IMR-90 (cell line): ENCODE measurements at regions not wholly inside any gene's neighbourhood (a gene's known extent, or its start where the extent isn't known, plus 50 kb on each side); places are given as distances from the start of the nearest gene placed in this dataset.
A peak's percentile ranks its signal among the peaks of the same experiment; 100 is the strongest.

Experiments
- ATAC-seq: fragments of 200-7000 bp; cut with Tn5 transposase; 2 replicates; pipeline ENCODE4 v1.9.1; 2020; ENCODE audit warnings: low read depth, mild to moderate bottlenecking, moderate library complexity
- BruUV-seq: library from RNA; stranded (reverse); fragments of 400-500 nt; replicated peaks from 2 replicates; lab custom pipeline; 2021; lab: Mats Ljungman, UMichigan
- CTCF ChIA-PET: fragments of 300-600 bp; formaldehyde crosslinking; extraction: SDS; loops from one replicate; lab custom pipeline; 2021; ENCODE audit warnings: antibody characterized with exemption; lab: Yijun Ruan, JAX
- POLR2A ChIA-PET: fragments of 300-600 bp; sonication (Branson Sonifier 250); formaldehyde crosslinking; loops from one replicate; lab custom pipeline; 2022; ENCODE audit warnings: antibody characterized with exemption; ENCODE audit not compliant: unreplicated experiment; lab: Charles Lee
- DNase-seq: peaks from one replicate; pipeline ENCODE4 v3.0.0; 2013
- H2AFZ ChIP-seq: replicated peaks from 2 replicates; pipeline ENCODE3; 2013; ENCODE audit warnings: low read length, mild to moderate bottlenecking; ENCODE audit not compliant: poor library complexity
- H2AK5ac ChIP-seq: 2 replicates; pipeline ENCODE4 v1.6.1; 2013; ENCODE audit warnings: low read depth, low read length, inconsistent platforms
- H2AK9ac ChIP-seq: replicated peaks from 2 replicates; pipeline ENCODE3; 2013; ENCODE audit warnings: mild to moderate bottlenecking, low read depth, low read length, moderate library complexity; ENCODE audit not compliant: poor library complexity
- H2BK120ac ChIP-seq: 2 replicates; pipeline ENCODE4 v1.6.1; 2013; ENCODE audit warnings: low read depth, low read length, inconsistent platforms
- H2BK15ac ChIP-seq: 3 replicates; pipeline ENCODE4 v1.6.1; 2013; ENCODE audit warnings: low read depth, low read length, inconsistent platforms
- H2BK20ac ChIP-seq: 2 replicates; pipeline ENCODE4 v1.6.1; 2013; ENCODE audit warnings: low read depth, mild to moderate bottlenecking, inconsistent platforms, low read length, moderate library complexity
- H2BK5ac ChIP-seq: 2 replicates; pipeline ENCODE4 v1.6.1; 2013; ENCODE audit warnings: mild to moderate bottlenecking, low read depth, low read length, inconsistent platforms; ENCODE audit not compliant: poor library complexity, severe bottlenecking
- H3K14ac ChIP-seq: replicated peaks from 2 replicates; pipeline ENCODE4 v1.6.1; 2013; ENCODE audit warnings: low read depth, low read length, inconsistent platforms
- H3K18ac ChIP-seq: 2 replicates; pipeline ENCODE4 v1.6.1; 2013; ENCODE audit warnings: low read depth, low read length, control low read depth
- H3K23ac ChIP-seq: 2 replicates; pipeline ENCODE4 v1.6.1; 2013; ENCODE audit warnings: low read depth, low read length, inconsistent platforms
- H3K27ac ChIP-seq: 2 replicates; pipeline ENCODE4 v1.5.1; 2013; ENCODE audit warnings: mild to moderate bottlenecking, control low read depth, low read length; ENCODE audit not compliant: insufficient read depth
- H3K27me3 ChIP-seq: 2 replicates; pipeline ENCODE4 v1.6.1; 2013; ENCODE audit warnings: low read length; ENCODE audit not compliant: control insufficient read depth, insufficient read depth
- H3K36me3 ChIP-seq: 2 replicates; pipeline ENCODE4 v1.6.1; 2013; ENCODE audit warnings: low read length, mixed read lengths; ENCODE audit not compliant: control insufficient read depth, insufficient read depth
- H3K4ac ChIP-seq: 2 replicates; pipeline ENCODE4 v1.6.1; 2013; ENCODE audit warnings: low read depth, low read length, inconsistent platforms
- H3K4me1 ChIP-seq: 2 replicates; pipeline ENCODE4 v1.6.1; 2013; ENCODE audit warnings: low read length, mixed read lengths; ENCODE audit not compliant: control insufficient read depth, insufficient read depth
- H3K4me2 ChIP-seq: 2 replicates; pipeline ENCODE4 v1.6.1; 2013; ENCODE audit warnings: low read depth, mild to moderate bottlenecking, control low read depth, low read length, moderate library complexity
- H3K4me3 ChIP-seq: 2 replicates; pipeline ENCODE4 v1.5.1; 2013; ENCODE audit warnings: low read depth, mild to moderate bottlenecking, control low read depth, low read length, moderate library complexity; ENCODE audit not compliant: insufficient read depth
- H3K56ac ChIP-seq: 2 replicates; pipeline ENCODE4 v1.6.1; 2013; ENCODE audit warnings: low read length, inconsistent platforms; ENCODE audit not compliant: insufficient read depth; ENCODE audit errors: extremely low read depth
- H3K79me1 ChIP-seq, 2 experiments: 2 replicates each; pipeline ENCODE4 v1.6.1; 2013; ENCODE audit warnings: low read length in 2 of 2, inconsistent platforms in 1 of 2, low read depth in 1 of 2
- H3K9ac ChIP-seq: 2 replicates; pipeline ENCODE4 v1.6.1; 2013; ENCODE audit warnings: low read depth, low read length, control low read depth
- H3K9me1 ChIP-seq: 2 replicates; pipeline ENCODE4 v1.6.1; 2013; ENCODE audit warnings: low read length, inconsistent platforms; ENCODE audit not compliant: insufficient read depth
- H3K9me3 ChIP-seq: 2 replicates; pipeline ENCODE4 v1.6.1; 2013; ENCODE audit warnings: low read length; ENCODE audit not compliant: control insufficient read depth, insufficient read depth
- H4K20me1 ChIP-seq: 2 replicates; pipeline ENCODE4 v1.6.1; 2013; ENCODE audit warnings: low read length, inconsistent platforms; ENCODE audit not compliant: insufficient read depth
- H4K5ac ChIP-seq: 2 replicates; pipeline ENCODE4 v1.6.1; 2013; ENCODE audit warnings: mild to moderate bottlenecking, low read depth, low read length, control low read depth
- H4K8ac ChIP-seq, 2 experiments: 2 replicates each; pipeline ENCODE4 v1.6.1; 2013; ENCODE audit warnings: low read depth in 2 of 2, low read length in 2 of 2, control low read depth in 1 of 2, inconsistent platforms in 1 of 2
- H4K91ac ChIP-seq: 2 replicates; pipeline ENCODE4 v1.6.1; 2013; ENCODE audit warnings: low read depth, low read length, inconsistent platforms; ENCODE audit not compliant: insufficient read depth
- BHLHE40 ChIP-seq: fragments of 150-350 bp; IDR thresholded peaks from 2 replicates; pipeline ENCODE4 v1.6.1; 2016; ENCODE audit warnings: mild to moderate bottlenecking, low read depth, low read length
- CEBPB ChIP-seq: IDR thresholded peaks from 2 replicates; pipeline ENCODE4 v1.6.1; 2012; ENCODE audit warnings: low read depth, low read length, improper control_type of control experiment
- CHD1 ChIP-seq: IDR thresholded peaks from 2 replicates; pipeline ENCODE4 v1.6.1; 2012; ENCODE audit warnings: low read depth, low read length, improper control_type of control experiment
- FOS ChIP-seq: fragments of 150-350 bp; IDR thresholded peaks from 2 replicates; pipeline ENCODE4 v1.6.1; 2016; ENCODE audit warnings: low read depth, low read length
- MAFK ChIP-seq: IDR thresholded peaks from 2 replicates; pipeline ENCODE4 v1.6.1; 2012; ENCODE audit warnings: low read depth, low read length, improper control_type of control experiment
- MAZ ChIP-seq: IDR thresholded peaks from 2 replicates; pipeline ENCODE4 v1.6.1; 2012; ENCODE audit warnings: low read depth, mild to moderate bottlenecking, low read length, improper control_type of control experiment, moderate library complexity, borderline replicate concordance
- MXI1 ChIP-seq: IDR thresholded peaks from 2 replicates; pipeline ENCODE4 v1.6.1; 2012; ENCODE audit warnings: low read depth, mild to moderate bottlenecking, low read length, moderate library complexity, borderline replicate concordance
- NFE2L2 ChIP-seq: fragments of 150-350 bp; IDR thresholded peaks from 2 replicates; pipeline ENCODE4 v1.6.1; 2016; ENCODE audit warnings: low read depth, mild to moderate bottlenecking, low read length
- POLR2A ChIP-seq: IDR thresholded peaks from 2 replicates; pipeline ENCODE4 v1.6.1; 2012; ENCODE audit warnings: mild to moderate bottlenecking, low read depth, low read length
- RAD21 ChIP-seq: IDR thresholded peaks from 2 replicates; pipeline ENCODE4 v1.6.1; 2012; ENCODE audit warnings: low read length, improper control_type of control experiment
- RCOR1 ChIP-seq: IDR thresholded peaks from 2 replicates; pipeline ENCODE4 v1.6.1; 2012; ENCODE audit warnings: mild to moderate bottlenecking, low read length, improper control_type of control experiment; ENCODE audit not compliant: insufficient replicate concordance
- RFX5 ChIP-seq: IDR thresholded peaks from 2 replicates; pipeline ENCODE4 v1.8.0; 2012; ENCODE audit warnings: low read depth, mild to moderate bottlenecking, low read length, moderate library complexity
- SMC3 ChIP-seq: fragments of 150-350 bp; IDR thresholded peaks from 2 replicates; pipeline ENCODE4 v1.6.1; 2016; ENCODE audit warnings: low read depth, mild to moderate bottlenecking, antibody characterized with exemption, low read length, moderate library complexity
- whole genome bisulfite sequencing, 2 experiments: methylation state at CpG; one replicate each; pipeline versions ENCODE4 v1.1.5 to v1.1.7; 2013; ENCODE audit warnings: missing lambda C conversion rate in 2 of 2; ENCODE audit not compliant: insufficient read length in 1 of 2; ENCODE audit errors: extremely low coverage in 2 of 2; 5-methylcytosine and 5-hydroxymethylcytosine counted together
- dilution Hi-C: fragments of 300-500 bp; cut with HindIII; formaldehyde crosslinking; loops from one replicate; pipeline ENCODE4 v1.14.3; 2018; ENCODE audit warnings: low sequenced_read_pairs; ENCODE audit not compliant: unreplicated experiment
- in situ Hi-C: fragments of 300-500 bp; cut with MboI; formaldehyde crosslinking; loops from 3 replicates; pipeline ENCODE4 v1.14.3; 2019; ENCODE audit warnings: low sequenced_read_pairs, inconsistent platforms, mixed read lengths
- intact Hi-C: fragments of 100-400 bp; cut with micrococcal nuclease; formaldehyde crosslinking; loops from 2 replicates; pipeline ENCODE4 v1.10.0; 2022
- TF ChIP-seq, protein P1 (sequence below): fragments of 150-350 bp; IDR thresholded peaks from 2 replicates; pipeline ENCODE4 v1.6.1; 2017; ENCODE audit warnings: mild to moderate bottlenecking, antibody characterized with exemption, low read length, low read depth
- TF ChIP-seq, protein P2 (sequence below): fragments of 150-350 bp; IDR thresholded peaks from 2 replicates; pipeline ENCODE4 v1.6.1; 2016; ENCODE audit warnings: low read depth, mild to moderate bottlenecking, low read length, moderate library complexity, borderline replicate concordance

DNA sequence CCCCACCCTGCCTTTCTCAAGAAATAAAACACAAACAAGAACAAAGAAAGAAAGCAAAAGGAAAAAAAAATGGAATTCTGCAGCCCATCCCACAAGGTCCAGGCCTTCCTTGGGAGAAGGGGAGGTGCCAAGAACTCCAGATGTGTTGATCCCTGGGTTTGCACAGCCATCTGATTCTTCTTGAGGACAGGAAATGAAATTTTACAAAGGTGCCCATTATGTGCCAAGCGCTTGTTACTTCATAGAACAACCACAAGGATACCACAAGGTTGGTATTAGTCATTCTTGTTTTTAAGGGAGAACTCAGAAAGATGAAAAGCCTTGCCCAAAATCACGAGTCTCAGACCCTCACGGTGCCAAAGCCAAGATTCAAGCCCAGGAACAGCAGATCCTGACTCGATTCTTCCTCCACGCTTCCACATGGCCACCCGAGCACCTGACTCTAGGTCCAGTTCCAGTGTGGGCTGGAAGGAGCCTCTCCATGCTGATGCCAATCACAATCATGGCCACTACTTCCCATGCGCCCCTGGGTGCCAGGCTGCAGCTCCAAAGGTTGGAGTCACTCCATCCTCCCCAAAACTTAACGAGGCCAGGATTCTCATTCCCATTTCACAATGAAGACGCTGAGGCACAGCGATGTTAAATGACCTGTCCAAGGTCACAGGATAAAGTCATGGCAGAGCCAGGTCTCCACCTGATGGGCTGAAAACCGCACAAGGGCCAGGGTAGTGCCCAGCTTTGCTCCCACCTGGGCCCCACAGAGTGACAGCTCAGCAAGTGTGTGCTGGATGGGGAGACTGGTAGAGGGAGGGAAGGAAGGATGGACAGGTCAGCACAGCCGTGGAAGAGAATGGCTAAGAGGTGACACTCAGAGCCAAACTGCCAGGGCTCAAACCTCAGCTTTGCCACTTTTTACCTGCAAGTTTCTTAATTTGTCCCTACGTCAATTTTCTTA lies 66.7 kb upstream of the TOP1 start:
- no peak overlapping the region for H3K27ac ChIP-seq
- H2BK120ac ChIP-seq = no peak overlapping the region
- no peaks in the 10 kb centered on the region for H3K79me1 ChIP-seq
- no peak overlapping the region for H3K23ac ChIP-seq
- in situ Hi-C loops (loop anchor here (25.0 kb wide), 2 partner anchors 650 to 1100 kb away; partner anchors contain the start of gene CHD6), dilution Hi-C loops (no loop called here), intact Hi-C loops (loop anchor here (5.0 kb wide), 3 partner anchors 270 to 1850 kb away; no protein-coding TSS in a partner anchor)
- no peak overlapping the region for H2AFZ ChIP-seq
- H2BK15ac ChIP-seq = no peak overlapping the region
- H3K18ac ChIP-seq = no peak overlapping the region
- H4K91ac ChIP-seq = no peak overlapping the region
- H4K5ac ChIP-seq = no peak overlapping the region
- H2AK5ac ChIP-seq = no peak overlapping the region
- no peak overlapping the region for H3K4ac ChIP-seq
- H3K4me3 ChIP-seq = no peak overlapping the region
- no peaks in the 10 kb centered on the region for H3K9me3 ChIP-seq
- H3K36me3 ChIP-seq = no peaks in the 10 kb centered on the region
- H3K9ac ChIP-seq = no peak overlapping the region
- DNase-seq (peak; percentile 7), ATAC-seq (no peak)
- no TSS peak for BruUV-seq
- H4K8ac ChIP-seq = no peak overlapping the region
- ChIA-PET CTCF (interaction anchor here (0.6 to 1.7 kb wide), 6 partner anchors 9 to 220 kb away, joined by 3 to 5 read pairs (median 4); no protein-coding TSS in a partner anchor), POLR2A (no interaction called here)
- H3K9me1 ChIP-seq = no peaks in the 10 kb centered on the region; the same call in 1 of the 2 replicates
- WGBS, 2 experiments = 84% methylated on average over 8 of the region's 13 CpGs; no CpG with 5 or more reads in 1 of the 2 experiments
- no peak overlapping the region for H2BK5ac ChIP-seq
- no peak overlapping the region for H3K14ac ChIP-seq
- peaks cover 4% of the 10 kb centered on the region; the same call in 1 of the 2 replicates for H4K20me1 ChIP-seq
- H3K56ac ChIP-seq = no peak overlapping the region
- no peak overlapping the region for H3K4me2 ChIP-seq
- no peaks in the 10 kb centered on the region; the same call in 1 of the 2 replicates for H3K4me1 ChIP-seq
- H2BK20ac ChIP-seq = no peak overlapping the region
- H3K27me3 ChIP-seq = no peaks in the 10 kb centered on the region
- H2AK9ac ChIP-seq = no peak overlapping the region
- TF ChIP-seq, protein P1, sequence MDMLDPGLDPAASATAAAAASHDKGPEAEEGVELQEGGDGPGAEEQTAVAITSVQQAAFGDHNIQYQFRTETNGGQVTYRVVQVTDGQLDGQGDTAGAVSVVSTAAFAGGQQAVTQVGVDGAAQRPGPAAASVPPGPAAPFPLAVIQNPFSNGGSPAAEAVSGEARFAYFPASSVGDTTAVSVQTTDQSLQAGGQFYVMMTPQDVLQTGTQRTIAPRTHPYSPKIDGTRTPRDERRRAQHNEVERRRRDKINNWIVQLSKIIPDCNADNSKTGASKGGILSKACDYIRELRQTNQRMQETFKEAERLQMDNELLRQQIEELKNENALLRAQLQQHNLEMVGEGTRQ = no peak
- no peak for TF ChIP-seq MAFK
- TF ChIP-seq RCOR1 = no peak
- no peak for TF ChIP-seq MXI1
- no peak for TF ChIP-seq MAZ
- no peak for TF ChIP-seq CEBPB
- TF ChIP-seq POLR2A = no peak
- no peak for TF ChIP-seq NFE2L2
- TF ChIP-seq, protein P2, sequence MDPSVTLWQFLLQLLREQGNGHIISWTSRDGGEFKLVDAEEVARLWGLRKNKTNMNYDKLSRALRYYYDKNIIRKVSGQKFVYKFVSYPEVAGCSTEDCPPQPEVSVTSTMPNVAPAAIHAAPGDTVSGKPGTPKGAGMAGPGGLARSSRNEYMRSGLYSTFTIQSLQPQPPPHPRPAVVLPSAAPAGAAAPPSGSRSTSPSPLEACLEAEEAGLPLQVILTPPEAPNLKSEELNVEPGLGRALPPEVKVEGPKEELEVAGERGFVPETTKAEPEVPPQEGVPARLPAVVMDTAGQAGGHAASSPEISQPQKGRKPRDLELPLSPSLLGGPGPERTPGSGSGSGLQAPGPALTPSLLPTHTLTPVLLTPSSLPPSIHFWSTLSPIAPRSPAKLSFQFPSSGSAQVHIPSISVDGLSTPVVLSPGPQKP = no peak
- no peak for TF ChIP-seq CHD1
- no peak for TF ChIP-seq BHLHE40
- no peak for TF ChIP-seq RFX5
- TF ChIP-seq SMC3 = no peak
- no peak for TF ChIP-seq RAD21
- no peak for TF ChIP-seq FOS
